ENCODE measurements at regions not wholly inside any gene's neighbourhood (a gene's known extent, or its start where the extent isn't known, plus 50 kb on each side); places are given as distances from the start of the nearest gene placed in this dataset.

DNA sequence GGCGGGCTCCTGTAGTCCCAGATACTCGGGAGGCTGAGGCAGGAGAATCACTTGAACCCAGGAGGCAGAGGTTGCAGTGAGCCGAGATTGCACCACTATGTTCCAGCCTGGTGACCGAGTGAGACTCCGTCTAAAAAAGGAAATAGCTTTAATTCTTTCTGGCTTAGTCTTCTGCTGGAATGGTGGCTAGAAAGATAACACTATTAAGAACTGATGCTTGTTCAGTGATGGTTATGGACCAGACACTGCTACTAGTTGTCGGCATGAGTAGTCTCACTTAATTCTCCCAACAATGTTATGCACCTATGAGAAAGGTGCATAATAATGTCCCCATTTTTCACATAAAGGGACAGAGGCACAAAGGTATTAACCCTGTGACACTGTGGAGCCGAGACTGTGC is 188.7 kb downstream of the HS3ST3A1 start:
- Mint-ChIP-seq H3K9me3 (no peaks in the 10 kb centered on the region), H3K27ac (no peak overlapping the region)
- no peak for ATAC-seq

DNA sequence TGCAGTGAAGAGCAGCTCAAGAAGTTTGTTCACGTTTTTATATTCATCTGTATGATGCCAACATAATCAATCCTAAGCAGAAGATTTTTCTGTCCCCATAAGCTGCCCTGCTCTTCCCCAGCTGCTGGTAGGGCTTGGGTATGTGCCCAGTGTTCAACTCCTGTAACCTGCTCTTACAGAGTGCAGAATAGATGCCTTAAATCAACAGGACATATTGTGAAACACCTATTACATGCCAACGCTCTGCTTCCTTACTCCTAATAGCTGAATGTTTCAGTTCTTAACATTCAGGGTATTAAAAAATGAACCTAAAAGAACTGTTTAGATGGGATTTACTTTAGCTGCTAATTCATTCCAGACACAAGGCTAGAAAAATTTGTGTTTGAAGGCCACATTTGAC is 190.9 kb downstream of the HS3ST3A1 start:
- no peak overlapping the region for H3K27ac Mint-ChIP-seq

More for the DNA sequence above, 188.7 kb downstream of the HS3ST3A1 start:
- DNase-seq (ENCODE audit: low spot score in 2 of 2): no peak
- H3K36me3 Mint-ChIP-seq: peaks cover 0 to 4% of the 10 kb centered on the region in 2 donors

DNA sequence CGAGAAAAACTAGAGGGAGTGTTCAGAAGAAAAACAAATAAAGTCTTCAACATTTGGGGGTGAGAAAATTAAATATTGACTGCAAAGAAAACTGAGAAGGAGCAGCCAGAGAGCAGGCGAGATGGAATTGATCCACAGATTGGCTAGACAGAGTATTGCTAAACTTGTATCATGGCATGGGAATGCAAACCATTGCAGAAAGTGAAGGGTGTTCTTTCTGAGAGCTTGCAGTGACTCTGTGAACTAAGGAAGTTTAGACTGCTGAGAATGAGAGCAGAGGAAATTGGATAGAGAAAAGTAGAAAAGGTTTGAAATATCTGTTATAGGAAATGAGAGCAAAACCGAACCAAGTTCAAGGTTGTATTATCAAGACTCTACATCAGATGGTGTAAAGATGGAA is 191.5 kb downstream of the HS3ST3A1 start:
- DNase-seq (ENCODE audit: low spot score in 2 of 2) (no peak), ATAC-seq (no peak)
- no peaks in the 10 kb centered on the region for H3K36me3 Mint-ChIP-seq
- H3K27ac Mint-ChIP-seq: no peak overlapping the region
- H3K9me3 Mint-ChIP-seq: no peaks in the 10 kb centered on the region

More for the DNA sequence above, 190.9 kb downstream of the HS3ST3A1 start:
- ATAC-seq: no peak
- H3K9me3 Mint-ChIP-seq: no peaks in the 10 kb centered on the region
- peaks cover 0 to 4% of the 10 kb centered on the region in 2 donors for H3K36me3 Mint-ChIP-seq
- no peak for DNase-seq (ENCODE audit: low spot score in 2 of 2)

DNA sequence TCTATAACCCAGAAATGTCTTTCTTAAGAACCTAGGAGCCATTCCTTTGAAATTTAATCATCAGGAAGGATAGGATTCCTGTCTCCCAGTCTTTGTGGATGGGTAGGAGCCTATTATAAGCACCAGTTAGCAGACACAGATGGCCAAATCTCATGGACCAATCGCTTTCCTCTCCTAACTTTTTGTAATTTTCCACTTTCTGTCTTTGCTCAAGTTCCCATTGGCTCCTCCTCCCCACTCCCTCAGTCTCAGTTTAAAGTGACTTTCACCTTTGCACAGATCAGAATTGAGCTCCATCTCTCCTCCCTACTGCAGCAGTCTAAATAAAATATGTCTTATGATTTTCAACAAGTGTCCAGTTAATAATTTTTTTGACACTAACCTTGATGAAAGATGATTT is 192.3 kb downstream of the HS3ST3A1 start:
- DNase-seq (ENCODE audit: low spot score in 2 of 2): no peak
- Mint-ChIP-seq H3K36me3 (no peaks in the 10 kb centered on the region), H3K27ac (no peak overlapping the region), H3K9me3 (no peaks in the 10 kb centered on the region)
- no peak for ATAC-seq

DNA sequence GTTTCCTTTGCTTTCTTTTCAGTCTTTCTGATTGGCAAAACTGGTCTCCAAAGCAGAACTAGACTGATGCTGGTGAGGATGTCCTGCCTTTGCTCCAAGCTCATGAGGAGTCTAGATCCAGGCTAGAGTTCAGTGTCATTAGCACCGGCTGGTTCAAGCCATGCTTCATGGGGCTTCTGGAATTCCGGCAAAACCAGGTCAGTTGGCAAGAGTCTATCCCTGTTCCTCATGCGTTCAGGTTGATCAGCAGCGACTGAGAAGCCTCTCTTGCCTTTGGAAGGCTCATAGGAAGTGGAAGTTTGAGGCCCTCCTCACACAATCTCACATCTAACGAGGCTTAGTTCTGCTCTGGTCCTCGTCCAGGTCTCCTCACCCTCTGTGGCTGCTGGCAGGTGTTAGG is 194.3 kb downstream of the HS3ST3A1 start:
- Mint-ChIP-seq H3K36me3 (no peaks in the 10 kb centered on the region), H3K9me3 (no peaks in the 10 kb centered on the region), H3K27ac (no peak overlapping the region)
- DNase-seq (ENCODE audit: low spot score in 2 of 2) (no peak), ATAC-seq (no peak)

DNA sequence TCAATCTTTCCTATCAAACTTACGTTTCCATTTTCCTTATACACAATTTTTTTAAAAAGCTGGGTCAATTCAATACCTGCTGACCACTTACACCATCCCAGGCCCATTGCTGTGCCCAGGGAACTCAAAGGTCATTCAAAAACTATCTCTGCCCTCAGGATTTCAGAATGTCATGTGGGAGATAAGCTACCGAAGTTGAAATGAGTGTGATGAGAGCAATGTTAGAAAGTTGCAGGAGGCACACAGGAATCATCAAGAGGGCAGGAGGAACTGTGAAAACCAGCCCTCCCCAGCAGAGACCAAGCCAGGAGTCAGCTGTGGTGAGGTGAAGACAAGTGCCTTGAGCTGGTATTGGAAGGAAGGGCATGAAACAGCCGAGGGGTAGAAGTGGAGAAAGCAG is 195.9 kb downstream of the HS3ST3A1 start:
- DNase-seq (ENCODE audit: low spot score in 2 of 2) (no peak), ATAC-seq (no peak)
- H3K9me3 Mint-ChIP-seq: no peaks in the 10 kb centered on the region
- no peaks in the 10 kb centered on the region for H3K36me3 Mint-ChIP-seq
- no peak overlapping the region for H3K27ac Mint-ChIP-seq

DNA sequence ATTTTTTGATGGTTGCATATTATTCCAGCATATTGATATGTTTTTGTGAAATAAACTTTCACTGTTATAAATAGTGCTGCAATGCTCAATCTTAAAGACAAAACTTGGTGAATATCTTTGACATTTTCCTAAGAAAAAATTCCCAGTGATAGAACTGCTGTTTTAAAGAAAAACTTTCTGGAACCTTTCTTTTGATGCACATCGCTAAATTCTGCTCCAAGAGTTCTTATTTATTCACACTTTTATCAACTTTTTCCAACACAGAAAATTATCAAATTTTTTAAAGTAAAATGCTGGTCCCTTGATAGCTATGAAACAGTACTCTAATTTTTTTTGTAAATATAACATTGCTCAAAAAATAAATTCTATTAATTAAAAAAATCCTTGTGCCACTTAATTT is 196.6 kb downstream of the HS3ST3A1 start:
- H3K36me3 Mint-ChIP-seq: no peaks in the 10 kb centered on the region

DNA sequence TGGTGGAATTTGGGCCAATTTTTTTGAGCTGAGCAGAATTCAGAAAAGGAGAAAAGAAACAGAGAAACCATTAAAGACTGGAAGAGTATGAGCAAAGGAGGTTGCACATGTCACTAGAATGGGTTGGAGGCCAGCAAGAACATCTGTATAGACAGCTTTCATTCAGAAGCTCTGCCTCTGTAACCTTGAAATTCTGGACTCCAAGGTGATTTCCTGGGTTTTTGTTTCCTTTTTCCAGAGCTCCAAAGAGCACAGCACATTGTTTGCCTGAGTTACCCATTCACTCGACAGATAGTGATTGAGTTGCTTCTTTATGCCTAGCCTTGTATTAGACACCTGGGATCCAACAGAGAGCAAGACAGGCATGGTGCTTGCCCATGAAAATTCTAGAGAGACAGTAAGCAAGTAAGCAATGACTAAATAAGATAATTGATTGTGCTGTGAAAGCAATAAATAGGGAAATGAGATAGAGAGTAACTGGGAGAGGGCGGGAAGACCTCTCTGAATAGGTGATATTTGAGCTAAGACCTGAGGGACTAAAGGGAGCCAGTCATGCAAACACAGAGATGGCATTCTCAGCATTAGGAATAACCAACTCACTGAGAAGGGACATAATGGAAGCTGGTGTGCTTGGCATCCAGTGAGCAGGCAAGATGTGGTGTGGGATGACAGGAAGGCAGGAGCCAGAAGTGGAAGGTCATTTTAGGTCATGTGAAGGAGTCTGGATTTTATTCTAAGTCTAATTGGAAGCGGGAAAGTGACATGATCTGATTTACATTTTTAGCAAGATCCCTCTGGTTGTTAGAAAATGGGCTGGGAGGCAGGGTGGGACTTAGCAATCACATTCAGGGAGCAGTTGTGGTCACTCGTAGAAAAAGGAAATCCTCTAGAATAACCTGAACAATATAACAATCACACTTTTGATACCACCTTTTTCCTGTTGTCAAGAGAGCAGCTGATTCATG is 197.5 kb downstream of the HS3ST3A1 start:
- peak overlapping the region in 1 of 2 donors; percentile 39 for H3K27ac Mint-ChIP-seq
- no peak for ATAC-seq
- no peak for DNase-seq (ENCODE audit: low spot score in 2 of 2)
- no peaks in the 10 kb centered on the region for H3K36me3 Mint-ChIP-seq
- no peaks in the 10 kb centered on the region for H3K9me3 Mint-ChIP-seq

More for the DNA sequence above, 196.6 kb downstream of the HS3ST3A1 start:
- ATAC-seq (no peak), DNase-seq (ENCODE audit: low spot score in 2 of 2) (no peak)
- Mint-ChIP-seq H3K9me3 (no peaks in the 10 kb centered on the region), H3K27ac (no peak overlapping the region)

DNA sequence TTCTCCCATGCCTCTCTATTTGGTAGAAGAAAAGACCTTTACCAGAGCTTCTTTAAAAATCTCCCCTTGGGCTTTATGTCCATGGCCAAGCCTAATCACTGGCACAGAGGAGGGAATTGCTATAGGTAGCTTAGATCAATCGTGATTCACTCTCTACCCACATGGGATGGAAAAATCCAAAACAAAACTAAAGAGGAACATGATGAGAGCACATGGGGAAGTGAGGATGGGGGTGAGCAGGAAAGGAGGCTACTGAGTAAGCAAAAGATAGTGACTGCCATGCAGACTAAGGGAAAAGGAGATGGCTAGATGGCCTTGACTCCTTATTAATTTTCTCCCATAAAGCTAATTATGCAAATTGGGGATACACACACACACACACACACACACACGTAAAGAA is 201.2 kb downstream of the HS3ST3A1 start:
- no peaks in the 10 kb centered on the region for H3K36me3 Mint-ChIP-seq
- no peak overlapping the region for H3K27ac Mint-ChIP-seq

DNA sequence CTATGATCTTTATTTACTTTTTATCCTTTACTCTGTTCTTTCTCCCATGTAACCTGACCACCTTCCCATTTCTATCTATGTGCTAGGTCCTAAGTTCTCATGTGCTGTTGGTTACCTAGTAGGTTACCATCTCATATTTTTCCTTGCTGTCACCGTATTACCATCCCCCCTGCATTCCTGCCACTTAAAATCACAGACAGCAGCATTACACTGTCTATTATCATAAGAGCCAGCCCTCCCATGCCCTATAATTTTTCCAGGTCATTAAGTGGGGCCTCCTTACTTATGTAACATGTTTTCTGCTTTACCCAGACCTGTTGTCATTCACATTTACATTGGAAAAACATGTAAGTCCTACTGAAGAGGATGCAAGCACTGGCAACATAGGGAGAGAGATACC is 202.9 kb downstream of the HS3ST3A1 start:
- H3K9me3 Mint-ChIP-seq: no peaks in the 10 kb centered on the region
- ATAC-seq: no peak
- no peaks in the 10 kb centered on the region for H3K36me3 Mint-ChIP-seq
- DNase-seq (ENCODE audit: low spot score in 2 of 2): no peak
- H3K27ac Mint-ChIP-seq: no peak overlapping the region

More for the DNA sequence above, 201.2 kb downstream of the HS3ST3A1 start:
- ATAC-seq (no peak), DNase-seq (ENCODE audit: low spot score in 2 of 2) (no peak)
- no peaks in the 10 kb centered on the region for H3K9me3 Mint-ChIP-seq

DNA sequence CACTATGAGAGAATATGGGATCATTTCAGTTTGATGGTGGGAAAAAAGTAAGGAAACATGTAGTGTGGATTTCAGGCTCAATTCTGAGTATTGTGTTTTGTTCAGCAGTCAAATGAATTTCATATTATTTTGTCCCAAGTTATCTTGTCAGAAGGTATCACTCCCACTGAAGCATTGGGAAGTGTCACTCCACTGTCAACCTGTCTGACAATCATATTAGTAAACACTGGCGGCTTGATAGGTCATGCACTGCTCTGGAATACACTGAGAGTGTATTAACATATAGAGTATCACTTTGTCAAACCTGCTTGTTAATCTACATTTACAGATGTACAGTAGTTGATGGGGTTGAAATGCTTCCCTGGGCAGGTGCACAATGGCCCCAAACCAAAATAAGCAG is 203.6 kb downstream of the HS3ST3A1 start:
- ATAC-seq (no peak), DNase-seq (ENCODE audit: low spot score in 2 of 2) (no peak)
- Mint-ChIP-seq H3K9me3 (no peaks in the 10 kb centered on the region), H3K36me3 (no peaks in the 10 kb centered on the region), H3K27ac (no peak overlapping the region)

DNA sequence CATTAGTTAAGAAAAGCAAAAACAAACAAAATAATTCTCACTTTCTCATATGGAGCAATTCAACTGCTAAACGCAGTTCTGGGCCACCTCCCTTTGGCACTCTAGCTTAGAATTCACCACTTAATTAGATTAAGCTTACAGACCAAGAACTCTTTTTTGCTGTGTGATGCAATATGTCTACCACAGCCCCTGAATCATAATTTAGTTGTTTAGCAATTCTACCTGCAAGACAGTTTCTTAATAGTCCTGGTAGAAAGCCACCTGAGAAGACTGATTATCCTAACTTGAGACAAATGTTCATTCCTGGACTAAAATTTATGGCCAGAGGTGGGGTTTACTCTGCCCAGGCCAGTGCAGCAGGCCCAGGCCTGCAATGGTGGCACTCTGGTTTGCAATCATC is 205.9 kb downstream of the HS3ST3A1 start:
- H3K36me3 Mint-ChIP-seq: no peaks in the 10 kb centered on the region
- ATAC-seq: no peak
- no peaks in the 10 kb centered on the region for H3K9me3 Mint-ChIP-seq
- DNase-seq (ENCODE audit: low spot score in 2 of 2): no peak
- H3K27ac Mint-ChIP-seq: no peak overlapping the region

DNA sequence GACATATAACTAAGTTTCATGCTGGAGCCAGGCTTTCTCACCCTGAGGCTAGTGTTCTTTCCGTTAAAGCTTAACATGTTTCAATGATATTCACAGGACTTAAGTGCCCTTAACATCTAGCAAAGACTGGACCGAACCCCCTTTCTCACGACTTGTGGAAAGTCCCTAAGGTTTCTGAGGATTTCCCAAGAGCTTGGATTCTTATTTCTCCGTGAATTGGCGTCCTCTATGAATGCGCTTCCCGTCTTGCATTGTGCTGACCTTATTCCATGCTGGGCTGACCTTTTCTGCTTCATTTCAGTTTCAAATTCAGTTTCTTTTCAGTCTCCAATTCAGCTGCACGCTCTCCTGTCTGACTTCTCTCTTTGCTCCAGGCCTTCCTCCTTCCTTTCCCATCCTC is 206.4 kb downstream of the HS3ST3A1 start:
- Mint-ChIP-seq H3K27ac (no peak overlapping the region), H3K9me3 (no peaks in the 10 kb centered on the region), H3K36me3 (no peaks in the 10 kb centered on the region)
- ATAC-seq (no peak), DNase-seq (ENCODE audit: low spot score in 2 of 2) (no peak)

DNA sequence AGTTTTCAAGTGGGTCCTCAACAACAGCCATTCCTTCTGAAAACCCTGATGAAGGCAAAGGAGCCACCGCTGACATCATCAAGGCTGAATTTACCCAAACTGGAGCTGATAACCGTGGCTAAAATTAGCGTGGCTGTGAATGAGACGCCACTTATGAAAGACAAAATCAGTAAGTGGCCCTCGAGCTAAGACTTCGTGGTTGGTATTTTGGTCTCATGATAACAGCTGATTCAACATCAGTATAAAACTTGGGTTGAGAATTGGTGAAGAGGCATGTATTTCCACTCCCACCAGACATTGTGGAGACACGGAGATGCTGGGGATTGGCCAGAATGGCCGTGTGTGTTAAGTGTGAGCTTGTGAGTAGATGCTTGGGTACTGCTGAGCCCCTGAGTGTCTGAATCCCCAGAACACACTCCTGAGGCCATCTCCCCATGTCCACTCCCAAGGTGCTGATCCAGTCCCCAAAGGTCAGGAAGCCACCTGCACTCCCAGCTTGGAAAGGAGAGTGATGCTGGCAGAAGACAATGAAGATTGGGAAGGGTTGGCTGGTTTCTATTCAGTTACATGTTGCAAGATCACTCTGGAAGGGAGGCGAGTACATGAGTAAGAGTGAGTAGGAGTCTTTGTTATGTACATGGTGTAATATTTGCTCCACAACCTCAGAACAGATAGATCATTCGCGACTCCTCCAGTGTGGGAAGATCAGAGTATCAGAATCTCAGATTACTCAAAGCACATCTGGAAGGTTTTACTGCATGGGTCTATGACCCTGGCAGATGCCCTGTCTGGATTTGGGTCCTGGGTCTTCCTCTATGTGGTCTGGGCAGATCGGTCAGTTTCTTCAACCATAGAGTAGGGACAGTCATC is 207.7 kb downstream of the HS3ST3A1 start:
- ATAC-seq (peak in 1 of 2 donors; percentile 77), DNase-seq (ENCODE audit: low spot score in 2 of 2) (no peak)
- Mint-ChIP-seq H3K36me3 (no peaks in the 10 kb centered on the region), H3K9me3 (no peaks in the 10 kb centered on the region), H3K27ac (no peak overlapping the region)

DNA sequence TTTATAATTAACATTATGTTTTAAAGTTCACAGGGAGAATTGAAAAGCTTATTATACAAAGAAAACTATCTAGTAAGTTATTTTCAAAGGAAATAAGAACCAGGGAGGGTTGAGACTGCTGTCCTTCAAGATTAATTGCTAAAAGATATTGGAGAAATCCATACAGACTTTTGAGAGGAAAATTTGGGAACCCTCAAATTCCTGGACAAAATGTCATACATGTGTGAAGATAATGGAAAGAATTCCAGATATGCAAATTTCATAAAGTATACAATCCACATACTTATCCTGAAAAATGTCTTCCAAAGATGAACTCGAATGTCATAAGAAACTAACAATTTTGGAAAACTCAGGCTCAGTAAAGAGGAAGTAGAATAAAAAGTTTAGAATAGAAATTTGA is 213.8 kb downstream of the HS3ST3A1 start:
- no peak for ATAC-seq
- no peak overlapping the region for H3K27ac Mint-ChIP-seq
- H3K36me3 Mint-ChIP-seq: no peaks in the 10 kb centered on the region
- no peaks in the 10 kb centered on the region for H3K9me3 Mint-ChIP-seq
- DNase-seq (ENCODE audit: low spot score in 2 of 2): no peak

DNA sequence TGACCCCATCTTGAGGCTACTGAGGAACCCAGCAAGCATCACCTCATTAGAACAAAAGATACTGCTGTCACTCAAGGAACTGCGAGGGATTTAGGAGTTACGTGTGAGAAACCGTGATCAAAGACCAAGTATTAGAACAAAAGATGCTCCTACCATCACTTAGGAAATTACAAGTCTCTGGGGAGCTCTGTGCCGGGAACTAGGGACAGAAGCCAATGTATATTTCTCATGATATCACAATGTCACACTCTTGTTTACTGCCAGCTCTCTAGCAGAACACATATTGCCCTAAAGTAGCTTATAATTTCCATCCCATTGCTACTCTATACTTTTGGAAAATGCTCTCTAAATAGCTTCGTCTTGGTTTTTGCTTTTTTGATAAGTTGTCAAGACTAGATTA is 214.5 kb downstream of the HS3ST3A1 start:
- no peak for ATAC-seq
- H3K9me3 Mint-ChIP-seq: no peaks in the 10 kb centered on the region
- H3K27ac Mint-ChIP-seq: no peak overlapping the region
- DNase-seq (ENCODE audit: low spot score in 2 of 2): no peak
- H3K36me3 Mint-ChIP-seq: no peaks in the 10 kb centered on the region

DNA sequence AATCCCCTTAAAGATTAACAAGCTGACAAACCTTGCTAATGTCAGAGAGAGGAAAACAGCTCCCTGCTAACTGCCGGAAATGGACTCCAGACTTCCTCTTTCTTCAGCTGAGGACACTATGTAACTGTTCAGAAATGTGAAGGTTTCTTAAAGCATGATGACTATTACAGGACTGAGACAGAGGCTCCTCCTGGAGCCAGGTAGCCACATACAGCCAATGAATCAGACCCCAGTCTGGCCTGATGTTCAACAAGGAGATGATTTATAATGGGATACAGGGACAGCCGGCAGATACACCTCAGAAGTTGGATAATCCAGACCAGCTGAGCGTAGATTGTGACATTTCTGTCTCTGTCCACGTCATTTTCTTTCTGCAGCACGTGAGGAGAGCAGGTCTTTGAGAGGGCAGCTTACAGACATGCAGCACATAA is 216.2 kb downstream of the HS3ST3A1 start:
- no peak for ATAC-seq
- Mint-ChIP-seq H3K9me3 (no peaks in the 10 kb centered on the region), H3K27ac (no peak overlapping the region), H3K36me3 (no peaks in the 10 kb centered on the region)
- DNase-seq (ENCODE audit: low spot score in 2 of 2): no peak

Measured in activated naive CD4-positive, alpha-beta T cell treated with anti-CD3 and anti-CD28 coated beads, Interleukin-2, amount 50 U/mL, for 72 hours (primary cell).